A673 (cell line): ENCODE measurements at regions not wholly inside any gene's neighbourhood (a gene's known extent, or its start where the extent isn't known, plus 50 kb on each side); places are given as distances from the start of the nearest gene placed in this dataset.

Experiments
- EZH2 ChIP-seq: fragments of 200-600 bp; sonication (generic); IDR thresholded peaks from 2 replicates; pipeline ENCODE4 v1.6.1; 2017; ENCODE audit warnings: borderline replicate concordance, low read depth, mild to moderate bottlenecking, mixed read lengths, antibody characterized with exemption, low read length; ENCODE audit not compliant: poor library complexity, severe bottlenecking
- TF ChIP-seq, protein P1 (sequence below): fragments of 300-800, 200-600 bp; sonication (generic); conservative IDR thresholded peaks from 2 replicates; pipeline ENCODE4 v1.5.1; 2017; ENCODE audit warnings: low read depth, mild to moderate bottlenecking, antibody characterized with exemption, low read length, moderate library complexity, mixed read lengths

DNA sequence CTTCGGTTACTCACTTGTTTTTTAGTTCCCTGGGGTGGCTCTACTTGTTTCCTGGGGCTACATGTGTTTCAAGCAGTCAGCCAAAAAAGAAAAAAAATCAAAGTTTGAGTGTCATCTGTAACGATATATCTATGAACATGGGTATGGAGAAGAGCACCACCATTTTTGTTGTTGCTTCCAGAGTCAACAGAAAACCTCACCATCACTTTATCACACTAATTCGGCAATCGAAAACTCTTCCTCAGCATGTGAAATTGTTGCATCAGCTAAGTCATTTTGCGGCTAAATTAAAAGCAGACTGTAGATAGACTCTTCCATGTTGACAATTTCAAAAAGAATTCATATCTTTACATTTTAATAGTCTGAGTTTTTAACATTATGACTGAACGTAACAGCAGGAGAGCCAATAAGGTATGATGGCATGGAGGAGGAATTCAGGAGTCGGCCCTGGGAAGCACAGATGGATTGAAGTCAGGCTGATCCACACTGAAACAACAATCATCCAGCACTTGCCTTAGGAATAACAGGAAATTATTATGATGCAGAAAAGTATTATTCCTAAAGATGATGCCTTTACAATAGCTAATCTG is 455.7 kb upstream of the KLF6 start:
- TF ChIP-seq, protein P1, sequence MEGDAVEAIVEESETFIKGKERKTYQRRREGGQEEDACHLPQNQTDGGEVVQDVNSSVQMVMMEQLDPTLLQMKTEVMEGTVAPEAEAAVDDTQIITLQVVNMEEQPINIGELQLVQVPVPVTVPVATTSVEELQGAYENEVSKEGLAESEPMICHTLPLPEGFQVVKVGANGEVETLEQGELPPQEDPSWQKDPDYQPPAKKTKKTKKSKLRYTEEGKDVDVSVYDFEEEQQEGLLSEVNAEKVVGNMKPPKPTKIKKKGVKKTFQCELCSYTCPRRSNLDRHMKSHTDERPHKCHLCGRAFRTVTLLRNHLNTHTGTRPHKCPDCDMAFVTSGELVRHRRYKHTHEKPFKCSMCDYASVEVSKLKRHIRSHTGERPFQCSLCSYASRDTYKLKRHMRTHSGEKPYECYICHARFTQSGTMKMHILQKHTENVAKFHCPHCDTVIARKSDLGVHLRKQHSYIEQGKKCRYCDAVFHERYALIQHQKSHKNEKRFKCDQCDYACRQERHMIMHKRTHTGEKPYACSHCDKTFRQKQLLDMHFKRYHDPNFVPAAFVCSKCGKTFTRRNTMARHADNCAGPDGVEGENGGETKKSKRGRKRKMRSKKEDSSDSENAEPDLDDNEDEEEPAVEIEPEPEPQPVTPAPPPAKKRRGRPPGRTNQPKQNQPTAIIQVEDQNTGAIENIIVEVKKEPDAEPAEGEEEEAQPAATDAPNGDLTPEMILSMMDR = no peak
- TF ChIP-seq EZH2 = no peak
